Putamen (tissue), 1 donor: ENCODE measurements at regions not wholly inside any gene's neighbourhood (a gene's known extent, or its start where the extent isn't known, plus 50 kb on each side); places are given as distances from the start of the nearest gene placed in this dataset.

ENCODE experiments used
- DNase-seq: peaks from one replicate; pipeline ENCODE4 v3.0.0-alpha.2; 2016; ENCODE audit warnings: low spot score

GRCh38 chr18:72470391-72470790, 73.8 kb downstream of the CBLN2 start:
- DNase-seq = no peak

- no peak for DNase-seq
These were observed 76.0 kb downstream of the CBLN2 start for GRCh38 chr18:72468021-72468710.

- DNase-seq = no peak
These were observed 83.9 kb downstream of the CBLN2 start for GRCh38 chr18:72460210-72460680.

GRCh38 chr18:72458271-72458670, 85.9 kb downstream of the CBLN2 start:
- DNase-seq = no peak

- no peak for DNase-seq
These were observed 87.3 kb downstream of the CBLN2 start for GRCh38 chr18:72456802-72457201.

GRCh38 chr18:72452328-72452727, 91.8 kb downstream of the CBLN2 start:
- DNase-seq = no peak

- DNase-seq = no peak
These were observed 99.4 kb downstream of the CBLN2 start for GRCh38 chr18:72444798-72445155.

GRCh38 chr18:72444111-72444797, 99.9 kb downstream of the CBLN2 start:
- no peak for DNase-seq

GRCh38 chr18:72436401-72436800, 107.7 kb downstream of the CBLN2 start:
- DNase-seq = no peak

- no peak for DNase-seq
These were observed 110.4 kb downstream of the CBLN2 start for GRCh38 chr18:72433756-72434155.

- DNase-seq = no peak
These were observed 116.4 kb downstream of the CBLN2 start for GRCh38 chr18:72427721-72428120.

GRCh38 chr18:72419914-72420313, 124.2 kb downstream of the CBLN2 start:
- no peak for DNase-seq

- DNase-seq = no peak
These were observed 131.2 kb downstream of the CBLN2 start for GRCh38 chr18:72412927-72413326.

GRCh38 chr18:72411261-72411660, 132.9 kb downstream of the CBLN2 start:
- no peak for DNase-seq

- DNase-seq = no peak
These were observed 133.7 kb downstream of the CBLN2 start for GRCh38 chr18:72410399-72410798.

- no peak for DNase-seq
These were observed 134.2 kb downstream of the CBLN2 start for GRCh38 chr18:72409903-72410302.

- no peak for DNase-seq
These were observed 137.1 kb downstream of the CBLN2 start for GRCh38 chr18:72407048-72407447.

GRCh38 chr18:72391951-72392350, 152.2 kb downstream of the CBLN2 start:
- no peak for DNase-seq

- DNase-seq = no peak
These were observed 152.7 kb downstream of the CBLN2 start for GRCh38 chr18:72391427-72391826.

GRCh38 chr18:72378016-72378415, 166.1 kb downstream of the CBLN2 start:
- DNase-seq = no peak

GRCh38 chr18:72376256-72376655, 167.9 kb downstream of the CBLN2 start:
- DNase-seq = no peak

- no peak for DNase-seq
These were observed 168.5 kb downstream of the CBLN2 start for GRCh38 chr18:72375618-72376017.

- no peak for DNase-seq
These were observed 172.1 kb downstream of the CBLN2 start for GRCh38 chr18:72372076-72372475.

GRCh38 chr18:72368308-72368707, 175.8 kb downstream of the CBLN2 start:
- no peak for DNase-seq
